SK-N-SH (cell line): ENCODE measurements at regions not wholly inside any gene's neighbourhood (a gene's known extent, or its start where the extent isn't known, plus 50 kb on each side); places are given as distances from the start of the nearest gene placed in this dataset.
A peak's percentile ranks its signal among the peaks of the same experiment; 100 is the strongest.

Experiments used
- CTCF ChIA-PET: fragments of 300-600, 350-600 bp; formaldehyde crosslinking; extraction: SDS; loops from one replicate; lab custom pipeline; 2021; lab: Yijun Ruan, JAX
- POLR2A ChIA-PET: fragments of 350-600 bp; sonication (Branson Sonifier 250); formaldehyde crosslinking; extraction: SDS; loops from one replicate; lab custom pipeline; 2020; ENCODE audit warnings: antibody characterized with exemption, inconsistent platforms; lab: Yijun Ruan, JAX
- DNase-seq: peaks from one replicate; pipeline ENCODE4 v3.0.0; 2012
- H2AFZ ChIP-seq: fragments of 200-600 bp; sonication (generic); 2 replicates; pipeline ENCODE4 v1.8.1; 2016; ENCODE audit warnings: antibody characterized with exemption, mild to moderate bottlenecking, low read depth
- H3F3A ChIP-seq: fragments of 200-600 bp; sonication (generic); replicated peaks from 2 replicates; pipeline ENCODE3; 2016; ENCODE audit warnings: antibody characterized with exemption, mild to moderate bottlenecking; ENCODE audit not compliant: insufficient read depth
- H3K27ac ChIP-seq, 2 experiments: fragments of 200-500 bp in 1 of 2; fragments of 200-600 bp in 1 of 2; sonication (Bioruptor generic) in 1 of 2; sonication (generic), shearing (Covaris generic) in 1 of 2; 2 replicates each; pipeline versions ENCODE4 v1.5.1 to v1.6.1; 2014 to 2016; ENCODE audit warnings: low read depth in 2 of 2, inconsistent platforms in 1 of 2, low read length in 1 of 2, mild to moderate bottlenecking in 1 of 2, mixed read lengths in 1 of 2
- H3K27me3 ChIP-seq: fragments of 200-600 bp; sonication (generic), shearing (Covaris generic); 2 replicates; pipeline ENCODE4 v1.6.1; 2016; ENCODE audit warnings: mixed run types; ENCODE audit not compliant: insufficient read depth
- H3K36me3 ChIP-seq, 2 experiments: fragments of 200-500 bp in 1 of 2; fragments of 200-600 bp in 1 of 2; sonication (Bioruptor generic) in 1 of 2; sonication (generic) in 1 of 2; replicated peaks in 1 of 2; 2 replicates each; pipeline versions ENCODE3 to v1.5.1; 2014 to 2016; ENCODE audit warnings: low read length in 1 of 2, mild to moderate bottlenecking in 1 of 2; ENCODE audit not compliant: insufficient read depth in 2 of 2, control insufficient read depth in 1 of 2
- H3K4me1 ChIP-seq, 2 experiments: fragments of 200-500 bp in 1 of 2; fragments of 200-600 bp in 1 of 2; sonication (Bioruptor generic) in 1 of 2; sonication (generic), shearing (Covaris generic) in 1 of 2; 2 replicates each; pipeline versions ENCODE4 v1.5.1 to v1.6.1; 2014 to 2016; ENCODE audit warnings: low read depth in 1 of 2, low read length in 1 of 2, mixed run types in 1 of 2; ENCODE audit not compliant: insufficient read depth in 2 of 2, control insufficient read depth in 1 of 2
- H3K4me2 ChIP-seq: fragments of 200-600 bp; sonication (generic), shearing (Covaris generic); 2 replicates; pipeline ENCODE4 v1.6.1; 2017; ENCODE audit warnings: mixed run types
- H3K4me3 ChIP-seq, 2 experiments: fragments of 200-500 bp in 1 of 2; fragments of 200-600 bp in 1 of 2; sonication (Bioruptor generic) in 1 of 2; sonication (generic), shearing (Covaris generic) in 1 of 2; 2 replicates each; pipeline versions ENCODE4 v1.5.1 to v1.8.1; 2014 to 2016; ENCODE audit warnings: low read depth in 2 of 2, inconsistent platforms in 1 of 2, low read length in 1 of 2, mild to moderate bottlenecking in 1 of 2, mixed read lengths in 1 of 2, moderate library complexity in 1 of 2
- H3K79me2 ChIP-seq: fragments of 200-600 bp; sonication (generic); 2 replicates; pipeline ENCODE4 v1.8.1; 2017; ENCODE audit warnings: mild to moderate bottlenecking; ENCODE audit not compliant: insufficient read depth
- H3K9ac ChIP-seq: fragments of 200-600 bp; sonication (generic); 2 replicates; pipeline ENCODE4 v1.6.1; 2017; ENCODE audit warnings: mixed run types
- H3K9me2 ChIP-seq: fragments of 200-600 bp; sonication (generic); 2 replicates; pipeline ENCODE4 v1.6.1; 2017; ENCODE audit warnings: mixed run types
- H3K9me3 ChIP-seq: fragments of 200-600 bp; sonication (generic); 2 replicates; pipeline ENCODE4 v1.6.1; 2017; ENCODE audit warnings: mixed run types, mild to moderate bottlenecking, moderate library complexity
- H4K20me1 ChIP-seq: fragments of 200-600 bp; sonication (generic); 2 replicates; pipeline ENCODE4 v1.6.1; 2017; ENCODE audit warnings: mild to moderate bottlenecking, mixed run types; ENCODE audit not compliant: insufficient read depth
- CHD2 ChIP-seq: fragments of 150-350 bp; IDR thresholded peaks from 2 replicates; pipeline ENCODE4 v1.6.1; 2018; ENCODE audit warnings: low read length; ENCODE audit not compliant: partially characterized antibody
- EP300 ChIP-seq, 2 experiments: IDR thresholded peaks; 2 replicates each; pipeline versions ENCODE4 v1.4.0 to v1.6.1; 2012; ENCODE audit warnings: borderline replicate concordance in 1 of 2, low read depth in 1 of 2, low read length in 1 of 2
- EZH2phosphoT487 ChIP-seq: fragments of 200-600 bp; sonication (generic); IDR thresholded peaks from 2 replicates; pipeline ENCODE4 v1.6.1; 2017; ENCODE audit warnings: low read depth, mixed run types, mild to moderate bottlenecking, antibody characterized with exemption, moderate library complexity, borderline replicate concordance
- FOXM1 ChIP-seq: IDR thresholded peaks from 2 replicates; pipeline ENCODE4 v1.4.0; 2012; ENCODE audit warnings: low read depth, mild to moderate bottlenecking
- GABPA ChIP-seq: IDR thresholded peaks from 2 replicates; pipeline ENCODE4 v1.4.0; 2012; ENCODE audit warnings: low read depth, mild to moderate bottlenecking
- MEF2A ChIP-seq: IDR thresholded peaks from 2 replicates; pipeline ENCODE4 v1.4.0; 2012; ENCODE audit warnings: low read depth, borderline replicate concordance
- MXI1 ChIP-seq: IDR thresholded peaks from 2 replicates; pipeline ENCODE4 v1.6.1; 2012; ENCODE audit warnings: mild to moderate bottlenecking, low read depth, low read length, improper control_type of control experiment
- NFIC ChIP-seq: IDR thresholded peaks from 2 replicates; pipeline ENCODE4 v1.4.0; 2012; ENCODE audit warnings: borderline replicate concordance
- NRF1 ChIP-seq: IDR thresholded peaks from 2 replicates; pipeline ENCODE4 v1.6.1; 2012; ENCODE audit warnings: low read depth, mild to moderate bottlenecking, low read length
- POLR2AphosphoS5 ChIP-seq: IDR thresholded peaks from 2 replicates; pipeline ENCODE4 v1.6.1; 2012; ENCODE audit warnings: low read depth, low read length
- RAD21 ChIP-seq: IDR thresholded peaks from 2 replicates; pipeline ENCODE4 v1.6.1; 2012; ENCODE audit warnings: mild to moderate bottlenecking, low read length
- RCOR1 ChIP-seq: fragments of 150-350 bp; IDR thresholded peaks from 2 replicates; pipeline ENCODE4 v1.6.1; 2017; ENCODE audit warnings: antibody characterized with exemption, low read length
- RFX5 ChIP-seq: IDR thresholded peaks from 2 replicates; pipeline ENCODE4 v1.6.1; 2012; ENCODE audit warnings: mild to moderate bottlenecking, improper control_type of control experiment, low read length
- RXRA ChIP-seq: IDR thresholded peaks from 2 replicates; pipeline ENCODE4 v1.4.0; 2012; ENCODE audit warnings: low read depth, mild to moderate bottlenecking, borderline replicate concordance
- SIN3A ChIP-seq: IDR thresholded peaks from 2 replicates; pipeline ENCODE4 v1.6.1; 2012; ENCODE audit warnings: low read depth, mild to moderate bottlenecking, low read length, moderate library complexity, borderline replicate concordance
- TAF1 ChIP-seq: IDR thresholded peaks from 2 replicates; pipeline ENCODE4 v1.6.1; 2012; ENCODE audit warnings: low read depth, mild to moderate bottlenecking, low read length, moderate library complexity, borderline replicate concordance
- TEAD4 ChIP-seq: IDR thresholded peaks from 2 replicates; pipeline ENCODE4 v1.4.0; 2012; ENCODE audit warnings: mild to moderate bottlenecking, borderline replicate concordance; ENCODE audit not compliant: insufficient read depth
- WGBS: methylation state at CpG from one replicate; pipeline ENCODE4 v1.1.6; 2017; ENCODE audit warnings: low lambda C conversion rate; 5-methylcytosine and 5-hydroxymethylcytosine counted together
- TF ChIP-seq, protein P1 (sequence below): fragments of 200-600 bp; sonication (generic); IDR thresholded peaks from 2 replicates; pipeline ENCODE4 v1.6.1; 2017; ENCODE audit warnings: antibody characterized with exemption, mild to moderate bottlenecking, moderate library complexity
- TF ChIP-seq, protein P2 (sequence below): IDR thresholded peaks from 2 replicates; pipeline ENCODE4 v1.4.0; 2012; ENCODE audit warnings: low read depth, borderline replicate concordance
- TF ChIP-seq, protein P3 (sequence below): fragments of 150-350 bp; IDR thresholded peaks from 2 replicates; pipeline ENCODE4 v1.6.1; 2017; ENCODE audit warnings: antibody characterized with exemption, low read length, low read depth, borderline replicate concordance

DNA sequence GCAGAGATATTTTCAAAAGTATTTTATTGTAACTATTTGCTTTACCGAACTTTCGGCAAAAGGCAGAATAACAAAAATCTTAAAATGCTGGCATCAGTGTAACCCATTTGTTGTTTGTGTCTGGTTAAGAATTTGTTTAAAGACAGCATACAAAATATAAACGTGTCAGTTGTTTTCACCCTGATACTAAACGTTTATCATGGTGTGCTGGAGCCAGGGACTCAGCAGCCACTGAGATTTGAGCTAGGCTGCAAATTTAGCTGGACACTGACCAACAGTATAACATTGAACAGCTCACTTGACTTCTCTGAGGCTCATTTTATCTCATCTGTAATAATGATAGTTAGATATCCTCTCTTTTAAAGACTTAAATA is 183.7 kb downstream of the TMTC3 start:
- H3K27me3 ChIP-seq, result no peaks in the 10 kb centered on the region
- POLR2A ChIA-PET, result no interaction called here

More for the DNA sequence above, 183.7 kb downstream of the TMTC3 start:
- CTCF ChIA-PET, result interaction anchor here (1.5 kb wide), 1 partner anchor 13 kb away, joined by 3 read pairs; no protein-coding TSS in a partner anchor
- 55% methylated on average over 4 of the region's 4 CpGs for WGBS
- H3K27ac ChIP-seq, result peak overlapping the region; percentile 16 to 98; a peak in 3 of 4 replicates
- H3K9ac ChIP-seq, result peak overlapping the region; percentile 69; the same call in 1 of the 2 replicates
- H3K4me3 ChIP-seq, result no peak overlapping the region
- H3K79me2 ChIP-seq, result no peaks in the 10 kb centered on the region
- TF ChIP-seq RAD21, result no peak
- TF ChIP-seq MXI1, result no peak
- TF ChIP-seq POLR2AphosphoS5, result no peak
- no peak for TF ChIP-seq NFIC
- TF ChIP-seq, protein P1, sequence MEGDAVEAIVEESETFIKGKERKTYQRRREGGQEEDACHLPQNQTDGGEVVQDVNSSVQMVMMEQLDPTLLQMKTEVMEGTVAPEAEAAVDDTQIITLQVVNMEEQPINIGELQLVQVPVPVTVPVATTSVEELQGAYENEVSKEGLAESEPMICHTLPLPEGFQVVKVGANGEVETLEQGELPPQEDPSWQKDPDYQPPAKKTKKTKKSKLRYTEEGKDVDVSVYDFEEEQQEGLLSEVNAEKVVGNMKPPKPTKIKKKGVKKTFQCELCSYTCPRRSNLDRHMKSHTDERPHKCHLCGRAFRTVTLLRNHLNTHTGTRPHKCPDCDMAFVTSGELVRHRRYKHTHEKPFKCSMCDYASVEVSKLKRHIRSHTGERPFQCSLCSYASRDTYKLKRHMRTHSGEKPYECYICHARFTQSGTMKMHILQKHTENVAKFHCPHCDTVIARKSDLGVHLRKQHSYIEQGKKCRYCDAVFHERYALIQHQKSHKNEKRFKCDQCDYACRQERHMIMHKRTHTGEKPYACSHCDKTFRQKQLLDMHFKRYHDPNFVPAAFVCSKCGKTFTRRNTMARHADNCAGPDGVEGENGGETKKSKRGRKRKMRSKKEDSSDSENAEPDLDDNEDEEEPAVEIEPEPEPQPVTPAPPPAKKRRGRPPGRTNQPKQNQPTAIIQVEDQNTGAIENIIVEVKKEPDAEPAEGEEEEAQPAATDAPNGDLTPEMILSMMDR, result no peak
- TF ChIP-seq GABPA, result no peak
- TF ChIP-seq EP300 (IDR thresholded peaks at IDR 0.05; ENCODE audit: borderline replicate concordance in 1 of 2, low read depth in 1 of 2, low read length in 1 of 2), result no peak
- TF ChIP-seq, protein P2, sequence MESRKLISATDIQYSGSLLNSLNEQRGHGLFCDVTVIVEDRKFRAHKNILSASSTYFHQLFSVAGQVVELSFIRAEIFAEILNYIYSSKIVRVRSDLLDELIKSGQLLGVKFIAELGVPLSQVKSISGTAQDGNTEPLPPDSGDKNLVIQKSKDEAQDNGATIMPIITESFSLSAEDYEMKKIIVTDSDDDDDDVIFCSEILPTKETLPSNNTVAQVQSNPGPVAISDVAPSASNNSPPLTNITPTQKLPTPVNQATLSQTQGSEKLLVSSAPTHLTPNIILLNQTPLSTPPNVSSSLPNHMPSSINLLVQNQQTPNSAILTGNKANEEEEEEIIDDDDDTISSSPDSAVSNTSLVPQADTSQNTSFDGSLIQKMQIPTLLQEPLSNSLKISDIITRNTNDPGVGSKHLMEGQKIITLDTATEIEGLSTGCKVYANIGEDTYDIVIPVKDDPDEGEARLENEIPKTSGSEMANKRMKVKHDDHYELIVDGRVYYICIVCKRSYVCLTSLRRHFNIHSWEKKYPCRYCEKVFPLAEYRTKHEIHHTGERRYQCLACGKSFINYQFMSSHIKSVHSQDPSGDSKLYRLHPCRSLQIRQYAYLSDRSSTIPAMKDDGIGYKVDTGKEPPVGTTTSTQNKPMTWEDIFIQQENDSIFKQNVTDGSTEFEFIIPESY, result no peak
- no peak for TF ChIP-seq MEF2A
- TF ChIP-seq SIN3A, result no peak
- TF ChIP-seq, protein P3, sequence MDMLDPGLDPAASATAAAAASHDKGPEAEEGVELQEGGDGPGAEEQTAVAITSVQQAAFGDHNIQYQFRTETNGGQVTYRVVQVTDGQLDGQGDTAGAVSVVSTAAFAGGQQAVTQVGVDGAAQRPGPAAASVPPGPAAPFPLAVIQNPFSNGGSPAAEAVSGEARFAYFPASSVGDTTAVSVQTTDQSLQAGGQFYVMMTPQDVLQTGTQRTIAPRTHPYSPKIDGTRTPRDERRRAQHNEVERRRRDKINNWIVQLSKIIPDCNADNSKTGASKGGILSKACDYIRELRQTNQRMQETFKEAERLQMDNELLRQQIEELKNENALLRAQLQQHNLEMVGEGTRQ, result no peak
- TF ChIP-seq CHD2, result no peak
- TF ChIP-seq EZH2phosphoT487, result no peak
- TF ChIP-seq RCOR1, result no peak
- no peak for TF ChIP-seq TEAD4
- TF ChIP-seq TAF1, result no peak
- no peak for TF ChIP-seq FOXM1
- TF ChIP-seq NRF1, result no peak
- no peak for TF ChIP-seq RFX5
- no peak for TF ChIP-seq RXRA
- peaks cover 0 to 16% of the 10 kb centered on the region in 2 experiments; a peak in 3 of 4 replicates for H3K4me1 ChIP-seq
- no peaks in the 10 kb centered on the region for H3K36me3 ChIP-seq
- H3K9me2 ChIP-seq, result no peaks in the 10 kb centered on the region
- no peak for DNase-seq
- peak overlapping the region; percentile 45; the same call in 1 of the 2 replicates for H3K4me2 ChIP-seq
- H2AFZ ChIP-seq, result 0 out of 2 replicates have a peak overlapping the region, but pooled peaks have one; percentile 62
- no peaks in the 10 kb centered on the region for H3K9me3 ChIP-seq
- peaks cover 22% of the 10 kb centered on the region for H3F3A ChIP-seq
- no peaks in the 10 kb centered on the region for H4K20me1 ChIP-seq
